HepG2 (cell line): ENCODE measurements at regions not wholly inside any gene's neighbourhood (a gene's known extent, or its start where the extent isn't known, plus 50 kb on each side); places are given as distances from the start of the nearest gene placed in this dataset.

Source experiments
- AHR ChIP-seq: IDR thresholded peaks from 2 replicates; pipeline ENCODE4 v1.6.1; 2018; ENCODE audit warnings: missing genetic modification reagents, missing compliant biosample characterization
- ARNTL ChIP-seq: sonication (generic); formaldehyde crosslinking; IDR thresholded peaks from 2 replicates; pipeline ENCODE4 v1.4.0; 2020; ENCODE audit warnings: mild to moderate bottlenecking, missing genetic modification reagents
- ATF4 ChIP-seq, 2 experiments: fragments of 450-650 bp in 1 of 2; sonication (generic) in 1 of 2; formaldehyde crosslinking; IDR thresholded peaks; 2 replicates each; pipeline versions ENCODE4 v1.5.0 to v1.8.0; 2020 to 2022; ENCODE audit warnings: mild to moderate bottlenecking in 1 of 2, missing genetic modification reagents in 1 of 2
- BCL6 ChIP-seq: IDR thresholded peaks from 2 replicates; pipeline ENCODE4 v1.6.1; 2016; ENCODE audit warnings: missing genetic modification reagents, missing compliant biosample characterization
- CENPBD1 ChIP-seq: sonication (generic); formaldehyde crosslinking; IDR thresholded peaks from 2 replicates; pipeline ENCODE4 v1.8.0; 2022; ENCODE audit warnings: missing genetic modification reagents, low read depth, mild to moderate bottlenecking, borderline replicate concordance
- GLMP ChIP-seq: sonication (generic); formaldehyde crosslinking; IDR thresholded peaks from 2 replicates; pipeline ENCODE4 v1.9.0; 2021; ENCODE audit warnings: missing genetic modification reagents, mild to moderate bottlenecking, borderline replicate concordance
- HIVEP1 ChIP-seq: sonication (generic); formaldehyde crosslinking; IDR thresholded peaks from 2 replicates; pipeline ENCODE4 v1.4.0; 2020; ENCODE audit warnings: mild to moderate bottlenecking, missing genetic modification reagents
- KLF13 ChIP-seq: sonication (generic); formaldehyde crosslinking; IDR thresholded peaks from 2 replicates; pipeline ENCODE4 v1.4.0; 2020; ENCODE audit warnings: mild to moderate bottlenecking, missing genetic modification reagents
- MED13 ChIP-seq: sonication (generic); formaldehyde crosslinking; IDR thresholded peaks from 2 replicates; pipeline ENCODE4 v1.5.0; 2020; ENCODE audit warnings: missing genetic modification reagents
- NKX3-1 ChIP-seq: sonication (generic); formaldehyde crosslinking; IDR thresholded peaks from 2 replicates; pipeline ENCODE4 v1.5.0; 2020; ENCODE audit warnings: missing genetic modification reagents
- PHF21A ChIP-seq: sonication (generic); formaldehyde crosslinking; IDR thresholded peaks from 2 replicates; pipeline ENCODE4 v1.5.0; 2020; ENCODE audit warnings: mild to moderate bottlenecking, missing genetic modification reagents
- PRMT3 ChIP-seq: sonication (generic); formaldehyde crosslinking; IDR thresholded peaks from 2 replicates; pipeline ENCODE4 v1.8.1; 2022; ENCODE audit warnings: low read depth, mild to moderate bottlenecking, moderate library complexity, missing genetic modification reagents, borderline replicate concordance
- RFX1 ChIP-seq: fragments of 450-650 bp; IDR thresholded peaks from 2 replicates; pipeline ENCODE4 v1.6.1; 2017
- TEF ChIP-seq: sonication (generic); formaldehyde crosslinking; IDR thresholded peaks from 2 replicates; pipeline ENCODE4 v1.5.0; 2020; ENCODE audit warnings: missing genetic modification reagents
- ZKSCAN1 ChIP-seq: fragments of 150-350 bp; IDR thresholded peaks from 2 replicates; pipeline ENCODE4 v1.6.1; 2014; ENCODE audit warnings: low read length
- ZNF3 ChIP-seq: IDR thresholded peaks from 2 replicates; pipeline ENCODE4 v1.7.0; 2017; ENCODE audit warnings: inconsistent platforms
- ZNF354B ChIP-seq: sonication (generic); formaldehyde crosslinking; IDR thresholded peaks from 2 replicates; pipeline ENCODE4 v1.8.0; 2022; ENCODE audit warnings: mild to moderate bottlenecking, missing genetic modification reagents
- ZNF577 ChIP-seq: sonication (generic); formaldehyde crosslinking; IDR thresholded peaks from 2 replicates; pipeline ENCODE4 v1.4.0; 2020; ENCODE audit warnings: mild to moderate bottlenecking, low read depth, missing genetic modification reagents, borderline replicate concordance
- ZNF660 ChIP-seq: sonication (generic); formaldehyde crosslinking; IDR thresholded peaks from 2 replicates; pipeline ENCODE4 v1.5.1; 2020; ENCODE audit warnings: mild to moderate bottlenecking, low read depth, missing genetic modification reagents, borderline replicate concordance
- TF ChIP-seq, protein P1 (sequence below): IDR thresholded peaks from 2 replicates; pipeline ENCODE4 v1.4.0; 2020; ENCODE audit warnings: mild to moderate bottlenecking, missing genetic modification reagents
- TF ChIP-seq, protein P2 (sequence below): sonication (generic); formaldehyde crosslinking; IDR thresholded peaks from 2 replicates; pipeline ENCODE4 v1.4.0; 2020; ENCODE audit warnings: mild to moderate bottlenecking, missing genetic modification reagents

DNA sequence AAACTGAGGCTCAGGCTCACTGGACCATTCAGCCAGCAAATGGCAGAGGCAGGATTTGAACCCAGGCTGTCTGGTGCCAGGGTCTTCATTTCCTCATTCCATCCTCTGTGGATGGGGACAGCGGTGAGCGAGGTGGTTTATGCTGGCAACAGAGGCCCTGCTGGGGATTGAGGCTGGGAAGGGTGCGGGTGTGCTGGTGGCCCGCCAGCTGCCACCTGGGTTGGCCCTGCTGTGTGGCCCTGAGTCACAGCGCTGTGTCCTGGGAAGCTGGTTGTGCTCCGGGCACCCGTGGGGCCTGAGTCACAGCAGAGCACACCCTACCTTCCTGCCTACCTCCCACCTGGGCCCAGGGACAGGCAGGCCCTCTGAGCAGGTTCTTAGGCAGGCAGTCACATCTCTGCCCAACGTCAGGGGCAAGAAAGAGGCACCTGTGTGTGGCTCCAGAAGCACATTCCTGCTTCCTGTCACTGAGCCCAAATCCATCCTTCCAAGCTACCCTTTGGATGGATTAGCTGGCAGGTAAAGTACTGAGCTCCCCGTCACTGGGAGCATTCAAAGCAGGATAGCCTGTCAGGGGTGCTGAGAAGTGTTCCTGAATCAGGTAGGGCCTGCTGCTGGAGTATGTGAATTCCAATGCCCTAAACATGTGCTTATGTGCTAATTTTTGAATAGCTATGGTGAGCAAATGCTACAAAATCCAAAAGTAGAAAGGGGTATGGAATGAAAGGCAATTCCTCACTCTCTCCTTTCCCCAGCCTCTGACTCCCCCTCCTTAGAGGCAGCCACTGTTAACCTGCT, 53.9 kb downstream of the CEBPB start (continued):
- TF ChIP-seq TEF (CRISPR knock-in tag) (no peak), HIVEP1 (CRISPR knock-in tag) (no peak), ZNF354B (CRISPR knock-in tag) (no peak), ATF4 (CRISPR knock-in tag; IDR thresholded peaks at IDR 0.05) (no peak), CENPBD1 (CRISPR knock-in tag) (no peak), ZKSCAN1 (no peak), ZNF3 (CRISPR knock-in tag) (no peak), NKX3-1 (CRISPR knock-in tag) (no peak), ZNF577 (CRISPR knock-in tag) (no peak), GLMP (no peak), MED13 (CRISPR knock-in tag) (no peak), AHR (no peak; the same call in 1 of the 2 replicates), BCL6 (CRISPR knock-in tag) (no peak), PHF21A (CRISPR knock-in tag) (peak; percentile 69; the same call in 1 of the 2 replicates), ARNTL (CRISPR knock-in tag) (no peak), RFX1 (no peak), ZNF660 (no peak), KLF13 (CRISPR knock-in tag) (0 out of 2 replicates have a peak, but pooled peaks have one; percentile 64), PRMT3 (CRISPR knock-in tag) (no peak)
- TF ChIP-seq, protein P1, sequence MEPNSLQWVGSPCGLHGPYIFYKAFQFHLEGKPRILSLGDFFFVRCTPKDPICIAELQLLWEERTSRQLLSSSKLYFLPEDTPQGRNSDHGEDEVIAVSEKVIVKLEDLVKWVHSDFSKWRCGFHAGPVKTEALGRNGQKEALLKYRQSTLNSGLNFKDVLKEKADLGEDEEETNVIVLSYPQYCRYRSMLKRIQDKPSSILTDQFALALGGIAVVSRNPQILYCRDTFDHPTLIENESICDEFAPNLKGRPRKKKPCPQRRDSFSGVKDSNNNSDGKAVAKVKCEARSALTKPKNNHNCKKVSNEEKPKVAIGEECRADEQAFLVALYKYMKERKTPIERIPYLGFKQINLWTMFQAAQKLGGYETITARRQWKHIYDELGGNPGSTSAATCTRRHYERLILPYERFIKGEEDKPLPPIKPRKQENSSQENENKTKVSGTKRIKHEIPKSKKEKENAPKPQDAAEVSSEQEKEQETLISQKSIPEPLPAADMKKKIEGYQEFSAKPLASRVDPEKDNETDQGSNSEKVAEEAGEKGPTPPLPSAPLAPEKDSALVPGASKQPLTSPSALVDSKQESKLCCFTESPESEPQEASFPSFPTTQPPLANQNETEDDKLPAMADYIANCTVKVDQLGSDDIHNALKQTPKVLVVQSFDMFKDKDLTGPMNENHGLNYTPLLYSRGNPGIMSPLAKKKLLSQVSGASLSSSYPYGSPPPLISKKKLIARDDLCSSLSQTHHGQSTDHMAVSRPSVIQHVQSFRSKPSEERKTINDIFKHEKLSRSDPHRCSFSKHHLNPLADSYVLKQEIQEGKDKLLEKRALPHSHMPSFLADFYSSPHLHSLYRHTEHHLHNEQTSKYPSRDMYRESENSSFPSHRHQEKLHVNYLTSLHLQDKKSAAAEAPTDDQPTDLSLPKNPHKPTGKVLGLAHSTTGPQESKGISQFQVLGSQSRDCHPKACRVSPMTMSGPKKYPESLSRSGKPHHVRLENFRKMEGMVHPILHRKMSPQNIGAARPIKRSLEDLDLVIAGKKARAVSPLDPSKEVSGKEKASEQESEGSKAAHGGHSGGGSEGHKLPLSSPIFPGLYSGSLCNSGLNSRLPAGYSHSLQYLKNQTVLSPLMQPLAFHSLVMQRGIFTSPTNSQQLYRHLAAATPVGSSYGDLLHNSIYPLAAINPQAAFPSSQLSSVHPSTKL (CRISPR knock-in tag): no peak
- TF ChIP-seq, protein P2, sequence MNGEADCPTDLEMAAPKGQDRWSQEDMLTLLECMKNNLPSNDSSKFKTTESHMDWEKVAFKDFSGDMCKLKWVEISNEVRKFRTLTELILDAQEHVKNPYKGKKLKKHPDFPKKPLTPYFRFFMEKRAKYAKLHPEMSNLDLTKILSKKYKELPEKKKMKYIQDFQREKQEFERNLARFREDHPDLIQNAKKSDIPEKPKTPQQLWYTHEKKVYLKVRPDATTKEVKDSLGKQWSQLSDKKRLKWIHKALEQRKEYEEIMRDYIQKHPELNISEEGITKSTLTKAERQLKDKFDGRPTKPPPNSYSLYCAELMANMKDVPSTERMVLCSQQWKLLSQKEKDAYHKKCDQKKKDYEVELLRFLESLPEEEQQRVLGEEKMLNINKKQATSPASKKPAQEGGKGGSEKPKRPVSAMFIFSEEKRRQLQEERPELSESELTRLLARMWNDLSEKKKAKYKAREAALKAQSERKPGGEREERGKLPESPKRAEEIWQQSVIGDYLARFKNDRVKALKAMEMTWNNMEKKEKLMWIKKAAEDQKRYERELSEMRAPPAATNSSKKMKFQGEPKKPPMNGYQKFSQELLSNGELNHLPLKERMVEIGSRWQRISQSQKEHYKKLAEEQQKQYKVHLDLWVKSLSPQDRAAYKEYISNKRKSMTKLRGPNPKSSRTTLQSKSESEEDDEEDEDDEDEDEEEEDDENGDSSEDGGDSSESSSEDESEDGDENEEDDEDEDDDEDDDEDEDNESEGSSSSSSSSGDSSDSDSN (CRISPR knock-in tag): no peak
